Amniotic stem cell (primary cell): ENCODE measurements at regions not wholly inside any gene's neighbourhood (a gene's known extent, or its start where the extent isn't known, plus 50 kb on each side); places are given as distances from the start of the nearest gene placed in this dataset.

Experiments
- DNase-seq: peaks from one replicate; lab custom pipeline; 2025; lab: John Stamatoyannopoulos, UW

DNA sequence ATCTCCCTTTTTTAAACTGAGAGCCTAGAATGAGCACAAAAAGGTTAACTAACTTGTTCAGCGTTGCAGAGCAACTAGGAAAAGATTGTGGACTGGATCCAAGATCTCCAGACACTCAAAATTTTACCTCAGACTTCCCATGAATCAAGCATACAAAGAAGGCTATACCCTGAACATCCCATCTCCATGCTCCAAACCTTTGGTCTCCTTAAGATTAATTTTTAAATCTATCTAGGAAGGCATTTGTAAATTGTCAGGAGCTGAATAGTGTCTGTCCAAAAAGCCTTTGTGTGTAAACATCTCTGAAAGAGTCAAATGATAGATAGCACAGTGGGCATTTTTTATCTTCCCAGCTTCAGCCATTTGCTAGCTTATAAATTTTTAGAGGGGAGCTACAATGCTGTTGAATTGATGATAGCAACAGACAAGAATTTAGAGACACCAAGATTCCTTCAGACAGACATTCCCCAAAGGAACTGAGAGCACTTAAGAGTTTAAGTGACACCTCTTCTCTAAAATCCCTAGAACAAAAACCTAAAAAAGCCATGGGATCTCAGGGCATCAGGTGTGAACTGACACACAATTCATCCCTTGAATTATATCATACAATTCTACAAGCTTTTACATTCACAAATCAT lies 480.8 kb upstream of the FAM241A start:
- DNase-seq, result no peak

DNA sequence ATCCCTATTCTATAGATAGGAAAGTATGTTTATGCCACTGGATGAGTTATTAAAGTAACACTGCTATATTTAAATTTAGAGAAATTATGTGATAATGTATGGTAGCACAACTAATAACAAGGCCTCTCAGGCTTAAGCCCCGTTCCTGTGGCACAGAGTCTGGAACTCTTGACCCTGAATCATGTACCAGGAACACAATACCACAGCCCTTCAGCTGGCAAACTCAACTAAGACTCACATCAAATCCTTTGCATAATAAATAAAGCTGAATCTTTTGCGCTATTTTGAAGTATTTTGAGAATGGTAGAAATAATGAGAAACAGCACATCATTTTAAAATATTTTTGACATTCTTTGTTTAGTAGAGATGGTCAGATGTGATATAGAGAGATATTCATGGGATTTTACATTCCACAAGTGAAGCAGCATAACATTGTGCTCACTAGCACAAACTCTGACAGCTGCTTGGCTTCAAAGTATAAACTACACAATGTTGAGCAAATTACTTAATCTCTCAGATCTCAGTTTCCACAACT lies 478.4 kb upstream of the FAM241A start:
- DNase-seq, result no peak

DNA sequence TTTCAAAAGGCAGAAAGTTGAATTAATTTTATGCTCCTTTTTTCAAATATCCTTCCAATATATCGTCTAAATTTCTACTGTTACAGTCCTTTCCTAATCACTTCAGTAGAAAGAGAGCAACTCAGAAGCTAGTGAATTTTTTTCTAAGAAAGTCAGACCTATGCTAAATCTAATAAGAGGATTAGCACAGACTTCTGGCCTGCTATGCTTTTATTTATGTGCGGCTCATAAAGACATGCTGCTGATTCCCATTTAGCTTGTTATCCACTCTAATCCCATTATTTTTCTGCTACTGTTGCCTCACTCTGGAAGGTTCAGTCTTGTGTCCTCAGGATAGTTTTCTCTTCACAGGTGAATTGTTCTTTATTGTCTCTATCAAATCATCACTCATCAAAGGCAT lies 473.5 kb upstream of the FAM241A start:
- DNase-seq, result no peak

DNA sequence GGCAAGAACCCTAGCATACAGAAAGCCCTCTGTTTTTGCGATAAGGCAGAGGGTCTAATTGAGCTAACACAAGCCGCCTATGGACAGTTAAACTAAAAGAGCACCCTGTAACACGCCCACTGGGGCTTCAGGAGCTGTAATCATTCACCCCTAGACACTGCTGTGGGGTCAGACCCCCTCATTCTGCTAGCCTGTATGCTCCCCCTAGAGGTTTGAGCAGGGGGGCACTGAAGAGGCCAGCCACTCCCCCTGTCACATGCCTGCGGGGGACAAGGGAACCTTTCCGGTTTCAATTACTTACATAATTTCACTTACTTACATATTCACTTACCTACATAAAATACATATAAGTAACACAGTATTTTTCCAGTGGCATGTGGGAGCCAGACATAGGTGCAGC lies 469.5 kb upstream of the FAM241A start:
- DNase-seq, result no peak

DNA sequence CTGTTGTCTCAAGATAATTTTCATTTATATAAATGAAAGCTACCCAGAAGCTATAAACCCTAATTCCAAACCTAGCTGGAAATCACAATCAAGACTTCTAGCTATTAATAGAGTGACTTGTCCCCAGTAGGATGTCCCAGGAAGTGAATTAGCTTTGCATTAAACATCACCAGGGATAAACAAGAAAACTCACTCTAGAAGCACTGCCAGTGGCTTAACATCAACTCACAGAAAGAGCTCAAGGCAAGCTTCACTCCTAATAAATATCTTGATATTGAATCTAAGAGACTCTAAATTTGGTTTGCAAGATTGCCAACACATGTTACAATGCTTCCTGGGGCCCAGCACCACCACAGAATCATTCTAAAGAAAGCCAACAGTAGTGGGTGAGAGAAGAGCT lies 468.7 kb upstream of the FAM241A start:
- no peak for DNase-seq

DNA sequence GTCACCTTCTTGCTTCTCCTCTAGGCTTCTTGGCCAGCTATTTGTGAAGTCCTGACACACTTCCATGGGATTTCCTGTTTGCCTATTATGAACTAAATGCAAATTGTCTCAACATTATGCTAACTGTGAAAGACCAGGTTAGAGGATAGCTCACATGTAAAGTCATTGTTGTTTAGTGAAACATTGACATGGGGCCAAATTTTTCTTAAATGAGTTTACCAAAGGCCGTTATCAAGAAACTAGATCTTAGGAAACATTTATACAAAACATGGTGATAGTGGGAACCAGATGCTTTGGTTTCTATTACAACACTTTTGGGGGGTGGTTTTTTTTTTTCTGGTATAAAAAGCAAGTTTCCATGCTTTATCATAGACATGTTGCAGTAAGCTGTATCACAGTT lies 466.8 kb upstream of the FAM241A start:
- DNase-seq, result no peak

DNA sequence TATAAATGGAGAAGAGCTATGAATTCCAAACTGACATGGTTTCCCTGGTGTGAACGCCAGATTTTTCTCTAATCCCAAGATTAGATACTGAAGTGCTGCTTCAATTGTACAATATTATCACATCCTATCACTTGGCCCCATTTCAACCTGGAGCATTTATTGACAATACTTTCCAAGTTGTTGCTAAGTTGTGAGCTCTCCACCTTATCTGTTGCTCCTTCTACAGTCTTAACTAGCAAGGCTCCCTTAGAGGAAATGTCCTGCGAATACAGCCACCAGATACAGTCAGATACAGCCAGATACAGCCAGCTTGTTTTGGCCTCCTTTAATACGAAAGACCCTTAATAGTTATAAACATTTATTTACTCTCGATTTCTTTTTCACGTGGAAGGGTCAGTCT lies 466.3 kb upstream of the FAM241A start:
- no peak for DNase-seq

DNA sequence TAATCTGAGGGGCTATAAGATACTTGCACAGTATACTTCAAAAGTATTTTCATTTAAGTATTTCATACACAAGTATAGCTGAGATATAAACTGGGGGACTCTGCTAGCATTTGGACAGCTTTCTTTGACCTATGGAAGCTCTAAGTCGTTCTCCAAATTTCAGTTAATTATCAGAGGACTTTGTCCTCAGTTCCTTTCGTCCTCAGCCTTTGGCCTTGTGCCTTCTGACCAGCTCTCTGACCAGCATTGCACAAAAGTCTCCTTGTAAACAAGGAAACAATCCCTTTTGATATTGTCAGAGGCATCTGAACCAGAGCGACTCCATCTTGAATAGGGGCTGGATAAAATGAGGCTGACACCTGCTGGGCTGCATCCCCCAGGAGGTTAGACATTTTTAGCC lies 464.0 kb upstream of the FAM241A start:
- no peak for DNase-seq

DNA sequence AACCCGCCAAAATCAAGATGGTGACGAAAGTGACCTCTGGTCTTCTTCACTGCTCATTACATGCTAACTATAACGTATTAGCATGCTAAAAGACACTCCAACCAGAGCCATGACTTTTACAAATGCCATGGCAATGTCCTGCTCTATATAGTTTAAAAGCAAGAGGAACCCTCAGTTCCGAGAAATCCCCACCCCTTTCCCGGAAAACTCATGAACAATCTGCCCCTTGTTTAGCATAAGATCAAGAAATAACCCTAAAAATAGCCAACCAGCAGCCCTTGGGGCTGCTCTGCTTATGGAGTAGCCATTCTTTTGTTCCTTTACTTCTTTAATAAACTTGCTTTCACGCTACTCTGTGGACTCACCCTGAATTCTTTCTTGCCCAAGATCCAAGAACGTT lies 463.5 kb upstream of the FAM241A start:
- no peak for DNase-seq

DNA sequence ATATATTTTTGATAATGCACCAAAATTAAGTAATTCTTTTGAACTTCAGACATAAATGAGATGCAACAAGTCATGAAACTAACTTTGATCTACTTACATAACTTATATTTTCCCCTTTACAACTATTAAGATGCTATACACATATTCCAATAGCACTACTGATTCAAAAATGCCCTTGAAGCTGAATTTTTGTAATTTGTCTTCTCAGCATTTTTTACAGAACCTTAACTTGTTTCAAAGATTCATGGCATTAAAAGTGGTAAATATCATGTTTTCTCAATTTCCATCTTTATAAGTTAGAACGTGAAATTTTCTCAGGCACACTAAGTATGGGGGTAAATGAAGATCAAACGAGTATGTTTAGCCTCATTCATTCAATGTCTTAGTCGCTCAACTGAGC lies 460.0 kb upstream of the FAM241A start:
- DNase-seq, result no peak

DNA sequence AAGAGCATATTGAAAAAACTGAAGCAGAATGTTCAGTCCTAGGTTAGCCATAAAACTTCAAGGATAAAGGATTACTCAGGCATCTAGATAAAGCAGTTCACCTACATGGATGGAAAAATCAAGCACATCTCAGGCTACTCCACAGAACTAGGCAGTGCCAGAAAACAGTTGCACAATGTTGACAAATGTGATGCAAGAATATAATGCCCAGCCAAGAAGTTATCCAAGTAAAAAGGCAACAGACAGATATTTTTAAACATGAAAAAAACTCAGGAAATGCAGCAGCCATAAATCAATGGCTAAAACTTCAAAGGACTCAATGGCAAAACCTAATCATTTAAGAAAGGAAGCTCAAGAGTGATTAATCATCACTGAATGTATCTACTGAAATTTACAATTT lies 456.0 kb upstream of the FAM241A start:
- no peak for DNase-seq

DNA sequence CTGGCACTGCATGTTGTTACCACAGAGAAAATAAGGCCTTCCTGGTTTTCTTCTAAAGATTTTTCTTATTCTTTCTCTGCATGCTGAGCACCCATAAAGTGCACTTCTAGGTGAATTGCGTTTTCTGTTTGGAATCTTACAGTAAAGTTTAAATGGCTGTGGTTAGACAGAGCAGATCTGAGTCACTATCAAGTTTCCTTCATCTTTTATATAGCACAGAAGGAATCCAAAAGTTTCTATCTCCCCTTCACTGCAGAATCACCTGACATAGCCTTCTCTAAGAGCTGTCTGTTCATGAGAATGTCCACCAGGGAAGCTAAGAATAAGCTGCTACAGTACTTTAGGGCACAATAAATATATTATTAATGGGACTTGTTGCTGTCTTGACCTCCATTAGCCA lies 455.5 kb upstream of the FAM241A start:
- DNase-seq, result no peak

DNA sequence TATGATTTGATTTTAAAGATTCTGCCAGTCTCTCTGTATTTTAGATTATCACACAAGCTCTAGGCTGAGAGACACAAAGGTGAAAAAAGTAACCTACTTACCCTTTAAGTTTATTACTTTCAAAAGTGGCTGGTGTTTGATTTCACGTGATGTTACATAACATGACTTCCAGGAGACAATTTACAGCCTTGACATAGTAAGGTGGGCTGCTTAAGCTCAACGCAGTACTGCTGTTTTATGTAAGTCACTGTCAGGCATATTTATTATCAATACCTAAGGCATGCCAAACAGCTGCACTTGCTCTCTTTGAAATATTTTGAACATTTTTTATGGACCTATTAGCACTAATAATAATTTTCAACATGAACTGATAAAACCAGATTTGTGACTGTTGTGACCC lies 451.5 kb upstream of the FAM241A start:
- no peak for DNase-seq

DNA sequence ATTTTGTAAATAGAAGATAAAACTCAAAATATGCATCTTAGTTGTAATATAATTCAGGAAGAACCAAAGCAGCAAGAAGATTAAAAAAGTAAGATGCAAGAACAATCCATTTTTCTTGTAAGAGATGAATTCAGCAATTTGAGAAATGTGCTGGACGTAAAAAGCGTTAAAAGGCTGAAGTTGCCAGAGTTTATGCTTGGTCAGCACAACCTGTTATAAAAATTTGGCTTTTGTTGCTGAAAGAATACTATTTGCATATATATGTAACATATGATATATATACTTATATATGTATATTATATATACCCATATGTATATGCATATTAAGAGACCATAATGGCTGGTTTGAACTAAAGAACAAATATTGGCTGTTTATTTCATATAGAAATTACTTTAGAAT lies 449.6 kb upstream of the FAM241A start:
- DNase-seq, result no peak

DNA sequence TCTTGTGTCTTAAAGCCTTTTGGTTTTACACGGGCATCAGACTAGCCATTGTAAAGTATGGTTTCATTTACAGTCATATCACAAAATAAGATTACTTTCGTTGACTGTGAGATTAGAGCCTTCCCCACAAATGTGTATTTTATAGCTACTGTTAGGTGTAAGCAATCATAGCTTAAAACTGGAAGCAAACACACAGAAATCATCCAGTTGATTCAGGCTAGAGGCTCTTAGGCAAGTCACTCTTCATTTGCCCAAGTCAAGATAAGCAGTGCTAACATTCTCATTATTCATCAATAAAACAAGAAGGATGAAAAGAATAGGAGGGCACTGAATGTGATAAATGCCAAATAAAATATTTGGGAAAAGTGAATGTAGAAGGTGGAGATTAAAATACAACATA lies 448.7 kb upstream of the FAM241A start:
- no peak for DNase-seq

DNA sequence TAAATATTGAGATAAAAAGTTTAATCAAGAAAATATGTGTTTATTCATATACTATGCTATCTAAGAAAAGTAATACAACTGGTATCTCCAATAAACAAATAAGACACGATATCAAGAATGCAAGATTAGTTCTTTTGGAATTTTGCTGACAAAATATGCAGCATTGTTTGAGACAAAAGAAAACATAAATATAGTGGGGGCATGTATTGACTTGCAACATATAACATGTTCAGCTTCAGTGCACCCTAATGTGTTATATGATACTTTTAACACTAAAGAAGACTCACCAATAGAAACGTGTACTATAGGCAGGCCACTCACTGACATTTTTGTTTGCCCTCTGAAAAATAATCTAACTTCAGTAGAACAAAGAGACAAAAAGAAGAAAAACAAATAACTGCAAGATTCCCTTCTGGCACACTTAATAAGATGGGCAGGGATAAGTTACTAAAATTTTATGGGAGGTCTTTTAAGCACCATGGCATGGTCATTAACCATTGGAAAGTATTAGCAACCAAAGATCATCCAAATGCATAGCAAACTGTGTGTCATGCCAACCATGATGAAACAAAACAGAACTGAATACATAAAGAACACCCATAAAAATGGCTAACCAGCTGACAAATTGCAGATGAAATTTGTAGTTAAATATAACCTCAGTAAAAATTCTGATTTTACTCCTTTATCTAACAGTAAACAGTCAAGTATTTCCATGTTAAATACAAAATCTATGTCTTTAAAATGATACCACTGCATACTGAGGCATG lies 447.9 kb upstream of the FAM241A start:
- no peak for DNase-seq

DNA sequence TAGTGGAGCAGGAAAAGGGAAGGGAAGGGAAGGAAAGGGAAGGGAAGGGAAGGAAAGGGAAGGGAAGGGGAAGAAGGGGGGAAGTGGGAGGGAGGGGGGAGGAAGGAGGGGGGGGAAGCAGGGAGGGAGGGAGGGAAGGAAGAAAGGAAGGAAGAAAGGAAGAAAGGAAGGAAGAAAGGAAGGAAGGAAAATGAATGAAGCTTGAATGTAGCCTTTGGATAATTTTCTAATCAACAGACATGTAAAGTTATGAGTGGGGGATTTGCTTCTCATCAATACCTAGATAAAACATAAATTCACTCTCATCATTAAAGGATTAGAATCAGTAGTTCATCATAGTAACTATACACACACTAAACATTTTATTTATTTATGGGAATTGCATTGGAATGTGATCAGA lies 446.9 kb upstream of the FAM241A start:
- no peak for DNase-seq

DNA sequence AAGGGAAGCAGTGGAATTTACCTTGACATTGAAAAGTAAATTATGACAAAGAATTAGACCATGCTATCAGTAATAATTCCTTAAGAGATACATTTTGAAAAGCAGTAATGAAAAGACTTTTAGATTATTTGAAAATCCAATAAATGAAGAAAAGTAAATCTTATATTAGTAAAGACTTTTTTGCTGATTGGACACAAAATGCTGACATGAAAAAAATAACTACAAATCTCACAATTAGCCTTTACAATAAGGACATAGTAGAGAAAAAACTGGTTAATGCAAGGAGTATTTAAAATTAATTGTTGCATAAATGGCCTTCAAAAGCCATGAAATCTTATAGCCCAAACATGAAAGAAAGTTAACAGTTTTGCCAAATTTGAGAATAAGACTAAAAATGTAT lies 446.1 kb upstream of the FAM241A start:
- no peak for DNase-seq

DNA sequence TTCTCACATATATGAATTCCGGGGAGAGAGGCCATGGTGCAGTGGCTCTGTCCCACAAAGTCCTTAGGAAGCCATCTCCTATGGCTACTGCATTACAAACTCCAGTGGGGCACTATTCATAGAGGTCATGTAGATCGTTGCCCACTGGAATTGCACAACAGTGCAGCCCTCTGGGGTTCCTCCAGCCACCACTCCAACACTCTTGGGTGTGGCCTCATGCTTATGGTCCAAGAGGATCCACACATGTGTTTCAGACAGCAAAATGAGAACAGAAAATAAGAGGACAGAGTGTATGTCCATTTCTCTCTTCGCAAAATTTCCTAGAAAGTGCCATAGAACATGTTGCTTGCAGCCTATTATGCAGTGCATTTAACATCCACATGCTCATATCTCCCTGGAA lies 444.2 kb upstream of the FAM241A start:
- no peak for DNase-seq

DNA sequence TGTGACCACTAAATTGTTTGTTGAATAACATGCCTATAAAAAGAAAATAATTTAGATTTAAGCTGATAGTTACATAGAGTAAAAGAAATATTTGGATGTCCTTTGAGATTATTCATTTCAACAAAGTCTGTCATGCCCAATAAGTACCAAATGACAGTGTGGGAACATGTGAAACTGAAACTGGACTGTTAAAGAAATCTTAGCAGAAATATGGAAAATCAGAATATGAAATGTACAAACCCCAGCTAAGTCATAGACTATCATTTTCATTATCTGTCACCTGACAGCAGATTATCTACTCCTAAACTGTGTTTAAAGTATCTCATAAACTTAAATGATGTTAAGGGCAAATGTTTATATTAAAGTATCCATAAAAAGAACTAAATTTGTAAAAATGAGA lies 437.8 kb upstream of the FAM241A start:
- no peak for DNase-seq

DNA sequence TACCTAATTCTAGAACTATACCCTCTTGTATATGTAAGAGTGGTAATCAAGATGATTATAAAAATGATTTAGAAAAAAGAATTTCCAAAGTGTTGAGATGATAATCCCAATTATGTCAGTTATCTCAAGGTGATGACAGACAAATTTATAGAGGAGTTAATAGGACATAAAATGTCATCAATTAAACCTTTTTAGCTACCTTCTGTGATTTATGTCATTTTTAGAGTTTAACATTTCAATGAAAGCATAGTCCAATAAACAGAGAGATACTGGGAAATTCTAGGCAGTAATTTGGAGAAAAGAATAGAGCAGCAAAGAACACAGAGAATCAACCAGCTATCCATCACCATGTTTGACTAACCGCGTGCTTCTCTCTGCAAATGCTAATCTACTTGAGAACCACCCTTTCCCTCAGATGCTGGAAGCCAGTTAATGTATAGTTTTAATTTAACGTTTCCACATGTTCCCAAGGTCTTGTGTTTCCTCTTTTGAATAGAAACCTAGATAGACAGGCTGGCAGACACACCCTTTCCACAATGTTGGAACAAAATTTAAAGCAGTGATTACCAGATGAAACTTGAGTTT lies 433.1 kb upstream of the FAM241A start:
- DNase-seq, result no peak

DNA sequence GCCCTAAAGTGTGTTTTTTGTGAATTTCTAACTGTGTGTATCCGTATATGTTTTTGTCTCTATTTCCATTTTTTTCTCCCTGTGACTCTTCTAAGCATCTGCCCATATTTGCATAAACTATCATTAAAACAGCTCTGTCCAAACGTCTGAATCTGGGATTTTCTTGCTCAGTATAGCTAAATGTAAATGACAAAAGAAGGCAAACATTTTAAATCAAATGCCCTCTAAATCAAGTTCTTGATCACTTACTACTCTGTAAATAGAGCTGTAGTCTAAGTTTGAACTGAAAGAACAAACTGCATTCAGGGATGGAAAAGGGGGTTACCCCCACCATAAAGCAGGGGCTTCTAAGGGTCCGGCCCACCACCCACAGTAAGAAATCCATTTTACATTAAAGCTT lies 432.0 kb upstream of the FAM241A start:
- no peak for DNase-seq

DNA sequence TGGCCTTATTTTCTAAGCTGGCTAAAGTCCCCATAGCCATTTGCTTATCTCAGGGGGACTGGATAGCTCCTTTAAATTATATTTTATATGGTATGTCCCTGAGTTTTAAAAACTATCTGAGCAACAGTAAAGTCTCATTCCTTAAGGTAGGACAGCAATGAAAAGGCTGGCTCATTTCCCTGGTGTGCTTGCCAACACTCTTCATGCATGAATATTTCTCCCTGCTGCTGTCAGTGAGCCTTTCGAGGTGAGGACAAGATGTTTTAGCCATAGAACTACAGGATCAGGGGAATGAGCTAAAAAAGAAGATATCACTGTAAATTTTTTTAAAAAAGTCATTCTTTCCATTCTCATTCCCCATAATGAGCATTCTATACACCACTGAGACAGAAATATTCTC lies 427.3 kb upstream of the FAM241A start:
- no peak for DNase-seq
